NCI-H2196 (cell line): ENCODE measurements at regions not wholly inside any gene's neighbourhood (a gene's known extent, or its start where the extent isn't known, plus 50 kb on each side); places are given as distances from the start of the nearest gene placed in this dataset.

Experiments
- DNase-seq: peaks from one replicate; lab custom pipeline; 2025; ENCODE audit not compliant: unreplicated experiment; lab: John Stamatoyannopoulos, UW

DNA sequence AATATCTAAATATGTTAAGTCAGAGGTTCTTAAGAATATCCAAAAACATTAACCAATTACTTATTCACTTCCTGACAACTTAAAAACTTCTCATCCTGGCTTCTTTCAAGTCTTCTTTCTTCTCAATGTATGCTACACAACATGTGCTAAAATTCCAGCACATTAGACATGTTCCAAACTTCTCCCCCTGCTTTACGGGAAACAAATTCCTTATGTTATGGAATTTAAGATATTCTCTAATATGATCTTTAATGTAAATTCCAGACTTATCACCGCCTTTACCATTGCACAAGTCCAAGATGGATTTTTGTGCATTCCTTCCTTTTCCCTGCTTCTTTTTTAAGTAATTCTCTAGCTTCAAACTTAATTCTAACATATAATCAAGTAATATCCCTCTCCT is 964.5 kb upstream of the CHORDC1 start:
- DNase-seq, result no peak

DNA sequence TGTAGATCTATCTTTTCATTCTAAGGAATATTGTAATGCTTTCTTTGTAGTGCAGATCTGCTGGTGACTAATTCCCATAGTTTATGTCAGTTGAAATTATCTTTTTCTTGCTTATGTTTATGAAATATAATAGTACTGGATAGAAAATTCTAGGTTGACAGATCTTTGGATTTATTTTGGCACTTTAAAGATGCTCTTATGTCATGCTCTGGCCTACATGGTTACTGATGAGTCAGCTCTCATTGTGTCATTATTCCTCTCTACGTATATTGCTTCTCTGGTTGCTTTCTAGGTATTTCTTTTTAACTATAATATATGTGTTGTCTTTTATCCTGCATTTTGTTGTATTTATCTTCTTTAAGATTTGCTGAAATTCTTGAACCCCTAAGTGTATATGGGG is 955.5 kb upstream of the CHORDC1 start:
- DNase-seq, result no peak

DNA sequence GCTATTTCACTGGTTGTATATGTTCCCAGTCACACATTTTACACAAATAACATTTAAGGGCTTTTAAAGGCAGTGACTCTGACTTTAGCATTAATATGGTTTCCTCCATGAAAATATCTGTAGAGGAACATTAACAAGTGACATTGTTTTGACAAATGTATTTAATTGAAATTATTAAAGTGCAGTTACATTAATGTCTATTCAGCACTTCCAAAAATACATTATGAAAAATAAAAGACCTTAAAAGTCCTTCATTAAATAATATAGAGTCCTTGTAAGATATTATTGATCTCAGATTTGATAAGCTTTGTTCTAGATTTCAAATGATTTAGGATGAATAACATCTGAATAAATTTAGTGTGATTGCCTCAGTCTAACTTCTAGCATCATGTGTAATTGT is 951.9 kb upstream of the CHORDC1 start:
- DNase-seq, result no peak

DNA sequence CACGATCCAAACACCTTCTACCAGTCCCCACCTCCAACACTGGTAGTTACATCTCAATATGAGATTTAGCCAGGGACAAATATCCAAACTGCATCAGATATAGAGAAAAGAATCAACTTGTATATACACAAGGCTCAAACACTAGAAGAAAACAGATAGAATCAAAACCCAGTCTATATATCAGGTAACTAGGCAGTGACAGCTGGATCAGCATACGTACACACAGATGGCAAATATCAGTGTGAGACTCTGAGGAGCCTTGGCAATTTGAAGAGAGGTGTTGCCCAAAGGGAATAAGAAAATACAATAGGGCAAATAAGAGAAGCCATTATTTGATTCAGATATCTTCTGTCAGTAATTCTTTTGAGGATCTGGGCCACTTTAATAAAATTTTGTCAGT is 951.3 kb upstream of the CHORDC1 start:
- no peak for DNase-seq

DNA sequence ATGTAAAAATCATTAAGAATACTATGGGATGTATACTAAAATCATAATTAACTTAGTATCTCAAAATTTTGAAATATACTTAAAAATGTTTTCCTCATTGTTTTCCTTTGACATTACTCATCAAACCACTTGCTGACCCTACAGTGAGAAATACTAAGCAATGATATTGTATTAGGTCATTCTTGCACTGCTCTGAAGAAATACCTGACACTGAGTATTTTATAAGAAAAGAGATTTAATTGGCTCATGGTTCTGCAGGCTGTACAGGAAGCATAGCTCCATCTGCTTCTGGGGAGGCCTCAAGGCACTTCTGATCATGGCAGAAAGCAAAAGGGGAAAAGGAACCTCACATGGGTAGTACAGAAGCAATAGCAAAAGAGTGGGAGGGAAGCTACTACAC is 950.9 kb upstream of the CHORDC1 start:
- DNase-seq, result no peak

DNA sequence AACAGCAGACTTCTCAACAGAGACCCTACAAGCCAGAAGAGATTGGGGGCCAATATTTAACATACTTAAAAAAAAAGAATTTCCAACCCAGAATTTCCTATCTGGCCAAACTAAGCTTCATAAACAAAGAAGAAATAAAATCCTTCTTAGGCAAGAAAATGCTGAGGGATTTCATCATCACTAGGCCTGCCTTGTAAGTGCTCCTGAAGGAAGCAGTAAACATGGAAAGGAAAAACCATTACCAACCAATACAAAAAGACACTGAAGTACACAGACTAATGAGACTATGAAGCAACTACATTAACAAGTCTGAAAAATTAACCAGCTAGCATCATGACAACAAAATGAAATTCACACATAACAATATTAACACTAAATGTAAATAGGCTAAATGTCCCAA is 947.9 kb upstream of the CHORDC1 start:
- no peak for DNase-seq

DNA sequence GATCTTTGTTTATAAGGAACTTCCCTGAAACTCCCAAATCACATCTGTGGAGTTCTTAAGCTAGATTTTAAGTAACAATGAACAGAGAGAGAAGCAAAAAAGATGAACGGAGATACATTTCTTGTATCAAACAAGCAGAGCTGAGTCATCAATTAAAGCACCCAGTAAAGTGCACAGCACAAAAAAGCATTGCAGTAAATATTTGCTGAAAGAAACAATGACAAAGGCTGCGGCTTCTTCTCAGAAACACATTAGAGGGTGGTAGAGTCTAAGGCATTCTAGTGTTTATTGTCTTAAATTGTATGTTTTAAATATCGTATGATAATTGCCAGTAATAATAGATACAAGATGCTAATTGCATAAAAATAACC is 941.6 kb upstream of the CHORDC1 start:
- no peak for DNase-seq

DNA sequence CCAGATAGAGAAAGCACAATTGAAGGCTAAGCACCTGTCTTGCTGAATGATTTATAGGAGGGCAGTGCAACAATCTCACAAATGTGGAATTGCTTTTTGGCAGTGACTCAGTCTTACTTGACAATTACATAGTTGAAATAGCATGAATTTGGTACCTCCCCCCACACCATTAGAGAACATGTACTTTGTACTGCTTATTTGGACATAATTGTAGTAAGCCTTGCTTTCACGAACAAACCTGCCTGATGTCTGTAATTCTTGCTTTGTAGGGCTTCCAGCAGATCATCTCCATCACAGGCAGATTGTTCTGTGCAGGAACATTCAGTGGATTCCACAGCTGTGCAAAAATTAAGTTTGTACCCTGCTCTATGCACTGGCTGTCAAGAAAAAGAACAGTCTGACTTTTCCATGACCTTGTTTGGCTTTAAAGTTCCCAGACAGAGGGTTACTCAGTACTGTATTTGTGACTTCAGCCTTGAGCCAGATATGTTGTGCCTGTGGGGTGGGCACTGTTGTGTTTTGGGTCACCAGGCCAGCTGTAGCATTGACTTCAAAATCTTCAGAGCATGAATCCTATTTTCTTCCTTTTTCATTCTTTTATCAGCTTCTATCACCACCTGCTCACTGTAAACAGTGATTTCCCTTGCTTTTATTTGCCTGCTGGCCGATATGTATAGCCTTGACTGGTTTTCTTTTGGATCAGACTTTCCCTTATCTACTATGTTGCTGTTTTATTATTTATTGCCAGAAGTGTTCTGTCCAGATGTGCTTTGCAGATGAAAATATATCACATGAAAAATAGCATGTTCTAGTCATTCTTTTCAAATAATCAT is 941.0 kb upstream of the CHORDC1 start:
- DNase-seq, result no peak

DNA sequence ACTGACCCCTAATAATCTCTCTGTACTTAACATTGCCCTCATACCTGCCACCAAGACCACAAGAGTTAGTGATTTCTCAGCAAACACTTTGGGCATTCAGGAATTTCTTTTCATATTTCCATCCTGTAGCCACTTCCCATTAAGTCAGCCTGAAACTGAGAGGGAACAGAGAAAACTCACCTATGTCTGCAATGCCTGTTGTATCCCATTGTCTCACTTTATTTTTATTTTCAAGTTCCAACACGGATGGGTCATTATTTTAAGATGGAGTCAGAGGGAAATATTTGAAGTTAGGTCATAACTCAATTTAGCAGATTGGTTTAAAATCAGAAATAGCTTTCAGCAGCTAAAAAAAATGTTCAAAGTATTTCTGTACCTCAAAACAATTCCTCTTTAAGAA is 937.8 kb upstream of the CHORDC1 start:
- no peak for DNase-seq

DNA sequence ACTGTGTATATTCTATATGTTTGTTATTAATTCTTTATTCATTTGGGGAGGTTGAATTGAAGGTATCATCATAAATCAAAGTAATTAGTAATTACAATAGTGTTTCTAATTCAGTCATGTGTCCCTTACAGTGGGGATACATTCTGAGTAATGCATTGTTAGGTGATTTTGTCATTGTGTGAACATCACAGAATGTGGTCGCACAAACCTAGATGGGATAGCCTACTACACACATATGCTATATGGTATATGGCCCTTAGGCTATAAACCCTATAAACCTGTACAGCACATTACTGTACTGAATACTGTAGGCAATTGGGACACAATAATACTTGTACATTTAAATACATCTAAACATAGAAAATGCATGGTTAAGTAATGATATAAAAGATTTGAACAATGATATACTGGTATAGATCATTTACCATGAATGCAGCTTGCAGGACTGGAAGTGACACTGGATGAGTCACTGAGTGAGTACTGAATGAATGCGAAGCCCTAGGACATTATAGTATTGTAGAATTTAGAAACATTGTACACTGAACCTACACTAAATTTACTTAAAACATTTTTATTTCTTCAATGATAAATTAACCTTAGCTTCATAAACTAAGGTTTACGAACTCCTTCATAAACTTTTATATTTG is 936.2 kb upstream of the CHORDC1 start:
- DNase-seq, result no peak

DNA sequence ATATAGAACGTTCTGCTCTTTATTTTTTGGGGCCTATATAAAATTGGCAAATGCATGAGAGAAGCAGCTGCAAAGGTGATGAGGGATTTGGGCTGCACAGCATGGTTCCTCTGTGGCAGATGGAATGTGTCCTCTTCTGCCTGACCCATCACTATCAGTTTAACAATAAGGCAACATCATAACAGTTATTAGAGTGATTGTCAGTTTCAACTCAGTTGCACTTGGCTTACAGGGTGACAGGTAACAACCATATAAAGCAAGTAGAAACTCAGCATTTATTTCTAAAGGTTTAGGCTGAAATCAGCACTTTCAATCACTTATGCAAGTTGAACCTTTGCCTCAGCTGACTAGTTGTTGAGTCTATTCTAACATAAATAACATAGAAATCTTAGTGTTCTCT is 935.4 kb upstream of the CHORDC1 start:
- DNase-seq, result no peak

DNA sequence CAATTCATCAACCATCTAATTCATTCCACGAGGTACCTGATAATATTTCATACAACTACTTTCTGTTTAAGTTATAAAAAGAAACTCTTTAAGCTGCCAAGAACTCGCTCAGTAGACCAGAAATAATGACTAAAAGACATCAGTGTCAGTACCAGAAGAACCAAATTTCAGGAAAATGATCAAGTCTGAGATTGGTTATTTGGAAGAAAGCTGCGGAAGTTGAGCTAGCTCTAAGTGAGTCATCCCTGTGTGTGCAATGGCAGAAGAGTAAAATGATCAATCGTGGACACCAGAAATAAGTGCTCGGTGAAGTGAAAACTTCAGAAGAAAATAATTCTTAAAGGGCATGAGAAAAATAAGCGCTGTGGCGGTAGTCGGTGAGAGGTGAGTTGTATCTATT is 933.2 kb upstream of the CHORDC1 start:
- DNase-seq, result no peak

DNA sequence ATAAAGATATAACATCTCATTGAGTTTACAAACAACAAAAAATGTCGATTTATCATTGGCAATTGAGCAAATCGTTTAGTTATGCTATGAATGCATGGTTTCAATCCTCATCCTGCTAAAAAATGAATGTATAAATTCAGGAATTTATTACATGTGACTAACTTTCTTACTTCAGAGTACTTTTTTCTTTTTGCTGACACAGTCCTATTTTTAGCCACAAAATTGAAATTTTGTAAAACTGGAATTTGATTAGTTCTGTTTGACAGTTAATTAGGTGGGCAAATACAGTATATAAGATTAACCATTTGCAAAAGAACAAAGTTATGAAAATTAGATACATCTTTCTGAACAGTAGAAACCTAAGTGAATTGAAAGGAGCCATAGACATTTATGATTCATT is 925.0 kb upstream of the CHORDC1 start:
- no peak for DNase-seq

DNA sequence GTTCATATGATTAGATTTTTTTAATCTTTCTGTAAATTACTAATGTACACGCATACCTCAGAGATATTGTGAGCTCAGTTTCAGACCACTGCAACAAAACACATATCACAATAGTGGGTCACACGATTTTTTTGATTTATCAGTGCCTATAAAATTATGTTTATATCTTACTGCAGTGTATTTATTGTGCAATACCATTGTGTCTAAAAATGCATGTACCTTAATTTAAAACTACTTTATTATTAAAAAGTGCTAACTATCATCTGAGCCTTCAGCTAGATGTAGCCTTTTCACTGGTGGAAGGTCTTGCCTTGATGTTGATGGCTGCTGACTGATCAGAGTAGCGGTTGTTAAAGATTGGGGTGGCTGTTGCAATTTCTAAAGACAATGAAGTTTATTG is 918.8 kb upstream of the CHORDC1 start:
- no peak for DNase-seq

DNA sequence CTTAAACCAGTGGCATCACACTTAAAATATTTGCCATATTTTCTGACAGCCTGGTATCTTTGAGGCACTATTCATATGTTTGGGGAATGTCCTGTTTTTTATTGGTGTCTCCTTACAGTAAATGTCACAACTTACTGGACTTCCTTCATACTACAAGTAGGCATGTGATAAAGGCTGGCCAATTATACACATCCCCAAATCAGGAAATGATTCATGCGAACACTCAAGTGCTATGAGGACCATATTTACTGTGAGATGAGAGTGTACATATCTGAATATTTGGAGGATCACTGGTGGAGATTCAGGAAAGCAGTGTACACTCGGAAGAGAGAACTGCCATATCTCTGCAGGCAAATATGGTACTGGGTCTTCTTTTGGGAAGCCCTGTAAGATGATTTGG is 913.8 kb upstream of the CHORDC1 start:
- no peak for DNase-seq

DNA sequence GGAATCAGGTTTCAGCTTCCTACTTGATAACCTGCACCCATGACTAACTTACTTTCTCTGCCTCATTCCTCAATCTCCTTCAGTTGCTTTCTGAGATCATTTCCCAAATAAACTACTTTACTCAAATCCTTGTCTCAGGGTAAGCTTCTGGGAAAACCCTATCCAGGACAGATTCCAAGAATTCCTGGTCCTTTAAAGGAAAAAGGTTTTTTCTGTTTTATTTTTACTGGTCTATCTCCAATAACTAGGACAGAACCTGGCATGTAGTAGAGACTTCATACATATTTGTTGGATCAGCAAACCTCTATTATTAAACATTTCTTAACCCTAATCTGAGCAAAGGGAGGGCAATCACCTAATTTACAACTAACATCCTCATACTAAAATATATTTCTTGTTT is 910.5 kb upstream of the CHORDC1 start:
- no peak for DNase-seq

DNA sequence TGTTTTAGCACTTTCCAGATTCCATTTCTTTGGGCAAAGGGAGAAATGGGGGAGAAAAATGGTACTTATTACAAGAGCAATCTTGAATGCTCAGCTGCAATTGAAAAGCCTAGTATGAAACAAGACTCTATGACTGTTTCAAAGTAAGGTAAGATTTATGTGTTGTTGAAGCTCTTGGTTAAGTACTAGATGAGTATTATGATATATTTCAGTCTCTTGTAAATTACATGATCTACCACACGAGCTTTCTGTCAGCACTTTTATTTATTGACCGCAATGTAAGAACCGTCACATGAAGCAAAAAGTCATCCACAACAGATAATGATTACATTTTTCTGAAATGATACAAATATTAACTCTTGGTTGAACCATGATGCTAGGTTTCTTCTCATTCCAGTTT is 906.7 kb upstream of the CHORDC1 start:
- DNase-seq, result no peak

DNA sequence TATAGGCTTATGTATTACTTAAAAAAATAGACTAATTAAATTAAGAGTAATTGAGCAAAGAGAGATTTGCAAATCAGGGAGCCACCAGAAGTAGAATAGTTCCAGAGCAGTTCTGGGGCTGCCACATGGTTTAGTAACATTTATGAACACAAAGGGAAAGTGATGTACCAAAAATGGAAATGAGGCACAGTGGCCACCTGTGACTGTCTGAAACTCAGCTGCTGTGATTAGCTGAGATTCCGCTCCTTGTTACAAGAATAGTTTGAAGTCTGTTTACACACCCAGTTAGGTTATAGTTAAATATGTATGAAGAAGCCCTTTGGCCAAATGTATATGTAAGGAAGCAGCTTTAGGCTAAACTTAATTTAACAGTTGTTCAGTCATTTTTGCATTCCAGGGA is 901.5 kb upstream of the CHORDC1 start:
- no peak for DNase-seq

DNA sequence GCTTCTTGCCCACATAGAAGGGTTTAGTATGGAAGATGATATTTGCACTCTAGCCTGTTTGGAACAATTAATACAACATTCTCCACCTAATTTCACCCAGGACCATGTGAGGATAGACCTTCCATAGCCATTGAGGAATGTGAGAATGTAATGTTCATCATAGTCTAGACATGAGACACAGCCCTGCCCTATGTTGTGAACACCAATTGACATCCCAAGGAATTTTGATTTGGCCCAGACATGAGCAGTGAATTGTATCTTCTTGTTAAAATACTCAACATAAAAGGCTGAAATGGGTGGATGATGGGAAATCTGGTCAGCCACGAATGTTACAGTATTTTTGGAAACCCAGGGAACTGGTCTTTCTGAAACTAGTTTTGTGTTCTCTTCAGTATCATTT is 892.3 kb upstream of the CHORDC1 start:
- no peak for DNase-seq

DNA sequence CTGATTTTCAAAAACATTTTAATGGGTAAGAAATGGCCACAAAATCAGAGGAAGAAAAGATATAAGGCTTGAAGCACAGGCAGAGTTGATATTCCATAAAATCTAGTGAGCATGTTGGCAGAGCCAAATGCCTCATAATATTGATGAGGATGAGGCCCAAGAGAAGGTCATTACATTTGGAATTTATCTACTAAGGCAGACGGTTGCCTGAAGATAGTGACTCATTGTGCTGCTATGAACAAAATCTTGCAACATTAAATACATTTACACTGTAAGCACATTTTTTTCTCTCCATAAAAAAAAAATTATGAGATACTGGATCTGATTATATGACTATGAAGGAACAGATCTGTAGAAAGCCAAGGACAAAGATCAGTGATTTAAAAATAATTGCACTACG is 881.4 kb upstream of the CHORDC1 start:
- DNase-seq, result no peak

DNA sequence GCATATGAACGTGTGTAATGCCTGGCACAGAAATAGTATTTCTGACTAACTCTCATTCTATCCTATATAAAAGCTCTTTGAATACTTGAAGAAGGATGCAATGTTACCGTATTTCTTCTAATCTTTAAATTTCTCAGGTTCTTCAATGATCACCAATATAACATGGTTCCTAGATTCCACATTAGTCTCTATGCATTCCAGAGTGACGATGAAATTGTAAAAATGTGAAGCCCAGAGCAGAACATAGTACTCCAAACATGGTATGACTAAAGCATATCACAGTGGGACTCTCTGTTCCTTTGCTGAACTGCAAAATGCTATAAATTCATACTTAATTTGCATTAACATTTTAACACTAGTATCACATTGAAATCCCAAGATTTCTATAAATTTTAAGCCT is 877.6 kb upstream of the CHORDC1 start:
- no peak for DNase-seq

DNA sequence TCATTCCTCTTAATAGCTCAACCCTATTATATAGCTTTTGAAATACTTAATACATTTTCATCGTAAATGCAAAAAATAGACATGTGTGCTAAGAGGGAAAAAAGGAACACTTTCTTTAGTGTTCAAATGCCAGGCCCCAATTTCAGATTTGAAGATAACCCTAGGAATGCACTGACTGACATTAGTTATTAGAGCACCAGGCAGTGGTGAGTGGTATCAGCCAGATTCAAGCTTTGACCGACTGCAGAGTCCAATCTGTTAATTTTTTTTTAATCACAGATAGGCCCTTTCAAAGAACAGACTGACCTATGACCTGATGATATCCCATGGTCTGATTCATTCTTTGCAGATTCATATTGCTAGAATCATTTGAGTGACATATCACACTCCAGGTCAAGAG is 874.2 kb upstream of the CHORDC1 start:
- no peak for DNase-seq

DNA sequence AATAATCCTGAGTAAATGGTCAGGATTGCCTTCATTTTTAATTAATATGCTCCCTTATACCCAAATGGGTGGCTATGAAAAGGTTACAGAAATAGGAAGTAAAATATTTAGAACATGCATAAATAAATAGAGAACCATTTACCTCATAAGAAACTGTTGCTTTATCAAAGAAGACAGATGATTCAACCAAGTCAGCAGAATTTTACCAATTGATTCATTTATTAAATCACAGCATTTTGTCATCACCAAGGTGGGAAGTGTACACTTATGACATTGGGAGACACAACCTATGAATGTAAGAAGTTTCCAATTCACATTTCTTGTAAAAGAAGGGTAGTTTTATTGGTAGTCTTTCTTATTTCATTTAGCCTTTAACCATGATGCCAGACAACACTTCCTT is 870.3 kb upstream of the CHORDC1 start:
- no peak for DNase-seq
